ENCODE measurements at regions not wholly inside any gene's neighbourhood (a gene's known extent, or its start where the extent isn't known, plus 50 kb on each side); places are given as distances from the start of the nearest gene placed in this dataset.

- no peak overlapping the region for H3K27ac ChIP-seq
- TF ChIP-seq, protein P1, sequence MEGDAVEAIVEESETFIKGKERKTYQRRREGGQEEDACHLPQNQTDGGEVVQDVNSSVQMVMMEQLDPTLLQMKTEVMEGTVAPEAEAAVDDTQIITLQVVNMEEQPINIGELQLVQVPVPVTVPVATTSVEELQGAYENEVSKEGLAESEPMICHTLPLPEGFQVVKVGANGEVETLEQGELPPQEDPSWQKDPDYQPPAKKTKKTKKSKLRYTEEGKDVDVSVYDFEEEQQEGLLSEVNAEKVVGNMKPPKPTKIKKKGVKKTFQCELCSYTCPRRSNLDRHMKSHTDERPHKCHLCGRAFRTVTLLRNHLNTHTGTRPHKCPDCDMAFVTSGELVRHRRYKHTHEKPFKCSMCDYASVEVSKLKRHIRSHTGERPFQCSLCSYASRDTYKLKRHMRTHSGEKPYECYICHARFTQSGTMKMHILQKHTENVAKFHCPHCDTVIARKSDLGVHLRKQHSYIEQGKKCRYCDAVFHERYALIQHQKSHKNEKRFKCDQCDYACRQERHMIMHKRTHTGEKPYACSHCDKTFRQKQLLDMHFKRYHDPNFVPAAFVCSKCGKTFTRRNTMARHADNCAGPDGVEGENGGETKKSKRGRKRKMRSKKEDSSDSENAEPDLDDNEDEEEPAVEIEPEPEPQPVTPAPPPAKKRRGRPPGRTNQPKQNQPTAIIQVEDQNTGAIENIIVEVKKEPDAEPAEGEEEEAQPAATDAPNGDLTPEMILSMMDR (IDR thresholded peaks at IDR 0.05) = no peak
- no peak for TF ChIP-seq POLR2AphosphoS5 (IDR thresholded peaks at IDR 0.05)
- TF ChIP-seq POLR2A (IDR thresholded peaks at IDR 0.05) = no peak
- no peak overlapping the region for H3K4me3 ChIP-seq
- H3K36me3 ChIP-seq = no peaks in the 10 kb centered on the region
- H3K9me3 ChIP-seq = no peaks in the 10 kb centered on the region
- DNase-seq (ENCODE audit: low spot score in 2 of 2) = no peak
- no peaks in the 10 kb centered on the region for H3K27me3 ChIP-seq
- H3K4me1 ChIP-seq = no peaks in the 10 kb centered on the region
- intact Hi-C loops (cut with DNase I; ENCODE audit: low total_unique reads) = no loop called here
These were observed 338.6 kb upstream of the SNX7 start for GRCh38 chr1:98322966-98323365.

- no peaks in the 10 kb centered on the region for H3K9me3 ChIP-seq
- intact Hi-C loops (cut with DNase I; ENCODE audit: low total_unique reads) = no loop called here
- no peak overlapping the region for H3K27ac ChIP-seq
- DNase-seq (ENCODE audit: low spot score in 2 of 2) = no peak
- H3K4me1 ChIP-seq = no peaks in the 10 kb centered on the region
- H3K27me3 ChIP-seq = no peaks in the 10 kb centered on the region
- no peaks in the 10 kb centered on the region for H3K36me3 ChIP-seq
- TF ChIP-seq, protein P1 (IDR thresholded peaks at IDR 0.05) = no peak
- TF ChIP-seq POLR2A (IDR thresholded peaks at IDR 0.05) (no peak), POLR2AphosphoS5 (IDR thresholded peaks at IDR 0.05) (no peak)
- no peak overlapping the region for H3K4me3 ChIP-seq
These were observed 339.4 kb upstream of the SNX7 start for GRCh38 chr1:98322086-98322485.

DNA sequence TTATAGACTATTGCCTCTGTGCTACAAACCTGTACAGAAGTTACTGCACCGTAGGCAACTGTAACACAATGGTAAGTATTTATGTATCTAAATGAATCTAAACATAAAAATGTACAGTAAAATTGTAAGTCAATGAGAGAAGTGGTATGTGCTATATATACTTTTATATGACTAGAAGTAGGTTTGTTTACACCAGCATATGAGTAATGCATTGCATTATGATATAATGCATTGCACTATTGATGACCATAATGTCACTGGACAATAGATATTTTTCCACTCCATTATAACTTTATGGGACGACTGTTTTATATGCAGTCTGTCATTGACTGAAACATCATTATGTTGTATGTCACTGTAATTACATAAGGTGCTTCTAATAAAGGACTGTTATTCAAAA lies 340.3 kb upstream of the SNX7 start:
- Histone ChIP-seq H3K4me3 (no peak overlapping the region), H3K9me3 (no peaks in the 10 kb centered on the region), H3K27me3 (no peaks in the 10 kb centered on the region), H3K36me3 (no peaks in the 10 kb centered on the region), H3K4me1 (no peaks in the 10 kb centered on the region), H3K27ac (no peak overlapping the region)
- DNase-seq (ENCODE audit: low spot score in 2 of 2) = no peak
- intact Hi-C loops (cut with DNase I; ENCODE audit: low total_unique reads) = no loop called here
- TF ChIP-seq, protein P1 (IDR thresholded peaks at IDR 0.05) = no peak
- TF ChIP-seq POLR2A (IDR thresholded peaks at IDR 0.05) (no peak), POLR2AphosphoS5 (IDR thresholded peaks at IDR 0.05) (no peak)

- Histone ChIP-seq H3K4me1 (no peaks in the 10 kb centered on the region), H3K27ac (no peak overlapping the region), H3K36me3 (no peaks in the 10 kb centered on the region), H3K9me3 (no peaks in the 10 kb centered on the region), H3K27me3 (no peaks in the 10 kb centered on the region), H3K4me3 (no peak overlapping the region)
- TF ChIP-seq POLR2AphosphoS5 (IDR thresholded peaks at IDR 0.05) (no peak), POLR2A (IDR thresholded peaks at IDR 0.05) (no peak)
- TF ChIP-seq, protein P1 (IDR thresholded peaks at IDR 0.05) = no peak
- DNase-seq (ENCODE audit: low spot score in 2 of 2) = no peak
- intact Hi-C loops (cut with DNase I; ENCODE audit: low total_unique reads) = no loop called here
These were observed 345.1 kb upstream of the SNX7 start for GRCh38 chr1:98316286-98316905.

DNA sequence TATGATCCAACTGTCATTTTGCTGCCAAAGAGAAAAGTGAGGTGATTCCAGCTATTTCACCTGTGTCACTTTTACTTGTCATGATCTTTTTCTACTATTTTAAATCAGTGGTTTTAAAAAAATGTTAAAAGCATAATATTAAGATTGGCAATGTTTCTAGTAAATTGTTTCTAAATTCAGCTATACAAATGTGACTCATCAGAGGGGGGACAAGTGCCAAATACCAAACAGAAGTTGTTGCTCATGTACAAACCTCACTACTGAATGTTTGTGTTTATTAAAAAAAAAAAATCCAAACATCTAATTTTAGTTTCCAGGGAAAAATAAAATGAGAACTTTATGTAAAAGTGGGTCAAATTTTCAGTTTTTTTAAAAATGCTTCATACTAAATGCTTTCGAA lies 346.2 kb upstream of the SNX7 start:
- no peaks in the 10 kb centered on the region for H3K27me3 ChIP-seq

More for the DNA sequence above, 346.2 kb upstream of the SNX7 start:
- intact Hi-C loops (cut with DNase I; ENCODE audit: low total_unique reads) = no loop called here
- TF ChIP-seq, protein P1 (IDR thresholded peaks at IDR 0.05) = no peak
- no peak for TF ChIP-seq POLR2AphosphoS5 (IDR thresholded peaks at IDR 0.05)
- TF ChIP-seq POLR2A (IDR thresholded peaks at IDR 0.05) = no peak
- H3K36me3 ChIP-seq = no peaks in the 10 kb centered on the region
- H3K27ac ChIP-seq = no peak overlapping the region
- H3K4me1 ChIP-seq = no peaks in the 10 kb centered on the region
- H3K4me3 ChIP-seq = no peak overlapping the region
- DNase-seq (ENCODE audit: low spot score in 2 of 2) = no peak
- no peaks in the 10 kb centered on the region for H3K9me3 ChIP-seq
